A673 (cell line): ENCODE measurements at regions not wholly inside any gene's neighbourhood (a gene's known extent, or its start where the extent isn't known, plus 50 kb on each side); places are given as distances from the start of the nearest gene placed in this dataset.

Source experiments
- BruUV-seq: library from RNA; stranded (reverse); fragments of 400-500 nt; replicated peaks from 2 replicates; lab custom pipeline; 2021; lab: Mats Ljungman, UMichigan
- CTCF ChIA-PET: fragments of 300-600 bp; sonication (Branson Sonifier 250); formaldehyde crosslinking; loops from one replicate; lab custom pipeline; 2022; ENCODE audit warnings: antibody characterized with exemption; lab: Charles Lee
- POLR2A ChIA-PET: fragments of 300-600 bp; sonication (Branson Sonifier 250); formaldehyde crosslinking; loops from one replicate; lab custom pipeline; 2022; ENCODE audit warnings: antibody characterized with exemption; ENCODE audit not compliant: low non-redundant PET; lab: Charles Lee
- DNase-seq: peaks from one replicate; pipeline ENCODE4 v3.0.0-alpha.2; 2015; ENCODE audit warnings: low spot score
- H3K27ac ChIP-seq: fragments of 200-600 bp; sonication (generic); 2 replicates; pipeline ENCODE4 v1.5.1; 2016; ENCODE audit warnings: mixed run types, low read depth, mild to moderate bottlenecking, mixed read lengths, antibody characterized with exemption, low read length; ENCODE audit not compliant: poor library complexity, severe bottlenecking
- H3K27me3 ChIP-seq: fragments of 200-600 bp; sonication (generic); replicated peaks from 2 replicates; pipeline ENCODE4 v1.6.1; 2017; ENCODE audit warnings: mixed run types, low read depth, mild to moderate bottlenecking, mixed read lengths, antibody characterized with exemption, low read length; ENCODE audit not compliant: insufficient read depth, poor library complexity
- H3K36me3 ChIP-seq: fragments of 200-600 bp; sonication (generic); 2 replicates; pipeline ENCODE4 v1.6.1; 2016; ENCODE audit warnings: mixed run types, mild to moderate bottlenecking, mixed read lengths, antibody characterized with exemption, low read length; ENCODE audit not compliant: insufficient read depth, poor library complexity, severe bottlenecking
- H3K4me1 ChIP-seq: fragments of 200-600 bp; sonication (generic); 2 replicates; pipeline ENCODE4 v1.6.1; 2017; ENCODE audit warnings: mixed run types, mild to moderate bottlenecking, mixed read lengths, antibody characterized with exemption, low read length; ENCODE audit not compliant: insufficient read depth, poor library complexity, severe bottlenecking
- H3K4me3 ChIP-seq: fragments of 200-600 bp; sonication (generic); 2 replicates; pipeline ENCODE4 v1.5.1; 2016; ENCODE audit warnings: low read depth, mixed run types, mild to moderate bottlenecking, mixed read lengths, low read length; ENCODE audit not compliant: poor library complexity, severe bottlenecking
- H3K9me3 ChIP-seq: fragments of 200-600 bp; sonication (generic); 2 replicates; pipeline ENCODE4 v1.6.1; 2016; ENCODE audit warnings: mixed run types, low read depth, mild to moderate bottlenecking, mixed read lengths, antibody characterized with exemption, low read length; ENCODE audit not compliant: poor library complexity, severe bottlenecking
- EZH2 ChIP-seq: fragments of 200-600 bp; sonication (generic); IDR thresholded peaks from 2 replicates; pipeline ENCODE4 v1.6.1; 2017; ENCODE audit warnings: borderline replicate concordance, low read depth, mild to moderate bottlenecking, mixed read lengths, antibody characterized with exemption, low read length; ENCODE audit not compliant: poor library complexity, severe bottlenecking
- intact Hi-C: fragments of 100-400 bp; cut with micrococcal nuclease; formaldehyde crosslinking; loops from one replicate; pipeline ENCODE4 v1.10.0; 2022; ENCODE audit not compliant: unreplicated experiment
- TF ChIP-seq, protein P1 (sequence below): fragments of 300-800, 200-600 bp; sonication (generic); conservative IDR thresholded peaks from 2 replicates; pipeline ENCODE4 v1.5.1; 2017; ENCODE audit warnings: low read depth, mild to moderate bottlenecking, antibody characterized with exemption, low read length, moderate library complexity, mixed read lengths

DNA sequence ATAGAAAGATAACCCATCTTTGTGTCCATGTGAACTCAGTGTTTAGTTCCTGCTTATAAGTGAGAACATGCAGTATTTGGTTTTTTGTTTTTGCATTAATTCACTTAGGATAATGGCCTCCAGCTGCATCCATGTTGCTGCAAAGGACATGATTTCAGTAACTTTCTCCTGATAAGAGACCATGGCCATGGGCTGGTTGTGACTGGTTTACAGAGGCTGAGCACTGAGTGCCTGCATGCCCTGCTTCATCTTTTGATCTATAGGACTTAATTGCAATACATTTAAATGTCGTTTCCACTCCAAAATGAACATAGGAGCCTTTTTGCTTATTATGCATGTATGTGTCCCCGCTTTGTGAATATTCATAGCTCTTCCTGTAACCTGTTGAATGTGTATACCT, 101.3 kb upstream of the IGFBP3 start:
- BruUV-seq: no TSS peak
- Histone ChIP-seq H3K27me3 (peaks cover 6% of the 10 kb centered on the region), H3K27ac (no peak overlapping the region), H3K36me3 (no peaks in the 10 kb centered on the region), H3K4me1 (no peaks in the 10 kb centered on the region), H3K9me3 (no peaks in the 10 kb centered on the region), H3K4me3 (no peak overlapping the region)
- no peak for DNase-seq
- TF ChIP-seq, protein P1, sequence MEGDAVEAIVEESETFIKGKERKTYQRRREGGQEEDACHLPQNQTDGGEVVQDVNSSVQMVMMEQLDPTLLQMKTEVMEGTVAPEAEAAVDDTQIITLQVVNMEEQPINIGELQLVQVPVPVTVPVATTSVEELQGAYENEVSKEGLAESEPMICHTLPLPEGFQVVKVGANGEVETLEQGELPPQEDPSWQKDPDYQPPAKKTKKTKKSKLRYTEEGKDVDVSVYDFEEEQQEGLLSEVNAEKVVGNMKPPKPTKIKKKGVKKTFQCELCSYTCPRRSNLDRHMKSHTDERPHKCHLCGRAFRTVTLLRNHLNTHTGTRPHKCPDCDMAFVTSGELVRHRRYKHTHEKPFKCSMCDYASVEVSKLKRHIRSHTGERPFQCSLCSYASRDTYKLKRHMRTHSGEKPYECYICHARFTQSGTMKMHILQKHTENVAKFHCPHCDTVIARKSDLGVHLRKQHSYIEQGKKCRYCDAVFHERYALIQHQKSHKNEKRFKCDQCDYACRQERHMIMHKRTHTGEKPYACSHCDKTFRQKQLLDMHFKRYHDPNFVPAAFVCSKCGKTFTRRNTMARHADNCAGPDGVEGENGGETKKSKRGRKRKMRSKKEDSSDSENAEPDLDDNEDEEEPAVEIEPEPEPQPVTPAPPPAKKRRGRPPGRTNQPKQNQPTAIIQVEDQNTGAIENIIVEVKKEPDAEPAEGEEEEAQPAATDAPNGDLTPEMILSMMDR: no peak
- TF ChIP-seq EZH2: no peak
- CTCF ChIA-PET: no interaction called here
- POLR2A ChIA-PET: no interaction called here
- intact Hi-C loops: no loop called here

DNA sequence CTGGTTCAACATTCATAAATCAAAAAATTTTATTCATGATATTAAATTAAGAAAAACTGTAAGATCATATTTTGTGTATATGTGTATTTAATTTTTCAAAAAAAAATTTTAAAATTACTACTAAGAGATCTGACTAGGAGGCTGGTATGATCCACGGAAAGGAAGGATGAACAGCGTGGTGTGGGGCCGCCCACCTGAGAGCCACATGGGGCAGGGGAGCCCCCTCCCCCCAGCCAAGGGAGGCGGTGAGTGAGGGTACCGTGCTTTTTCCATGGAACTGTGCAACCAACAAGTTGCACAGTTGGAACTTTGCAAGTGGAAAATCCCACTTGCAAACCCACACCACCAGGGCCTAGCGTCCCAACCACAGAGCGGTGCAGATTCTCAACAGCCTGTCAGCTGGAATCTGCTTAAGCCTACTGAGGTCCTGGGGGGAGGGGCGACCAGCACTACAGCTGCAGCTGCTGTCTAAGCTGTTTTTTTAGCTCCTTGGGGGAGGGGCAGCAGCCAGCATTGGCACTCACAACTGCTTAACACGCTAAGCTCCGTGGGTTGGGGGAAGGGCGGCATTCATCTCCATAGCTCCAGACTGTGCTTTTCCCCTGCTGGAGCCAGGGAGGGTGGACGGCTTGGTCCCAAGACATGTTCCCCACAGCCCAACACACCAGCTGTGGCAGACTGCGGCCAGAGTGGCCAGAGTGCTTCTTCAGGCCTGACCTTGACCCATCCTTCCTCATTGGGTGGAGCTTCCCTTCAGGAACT, 94.2 kb upstream of the IGFBP3 start:
- Histone ChIP-seq H3K9me3 (no peaks in the 10 kb centered on the region), H3K27ac (no peak overlapping the region), H3K4me1 (no peaks in the 10 kb centered on the region), H3K27me3 (no peaks in the 10 kb centered on the region), H3K4me3 (no peak overlapping the region), H3K36me3 (no peaks in the 10 kb centered on the region)
- no TSS peak for BruUV-seq
- peak; percentile 16 for DNase-seq
- POLR2A ChIA-PET: no interaction called here
- CTCF ChIA-PET: no interaction called here
- intact Hi-C loops: no loop called here
- TF ChIP-seq, protein P1: no peak
- no peak for TF ChIP-seq EZH2

DNA sequence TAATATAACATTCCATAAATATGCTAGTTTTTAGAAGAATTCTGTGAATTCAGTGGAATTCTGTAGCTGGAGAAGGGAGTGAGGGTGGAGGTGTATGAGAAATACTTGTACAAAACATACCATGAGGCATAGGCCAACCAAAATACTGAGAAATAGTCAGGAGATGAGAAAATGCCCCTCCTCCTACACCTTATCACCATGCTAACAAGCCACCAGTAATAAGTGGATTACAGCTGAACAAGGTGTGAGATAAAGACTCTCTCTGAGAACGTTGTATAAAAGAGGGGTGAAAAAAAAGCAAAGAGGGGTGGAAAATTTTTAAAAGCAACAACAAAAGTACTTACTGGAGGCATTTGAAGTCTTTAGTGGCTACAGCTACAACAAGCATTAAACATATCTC, 90.4 kb upstream of the IGFBP3 start:
- intact Hi-C loops: no loop called here
- no peaks in the 10 kb centered on the region for H3K36me3 ChIP-seq
- no peak for DNase-seq
- POLR2A ChIA-PET: no interaction called here
- no peak for TF ChIP-seq EZH2
- TF ChIP-seq, protein P1: no peak
- no peak overlapping the region for H3K27ac ChIP-seq
- CTCF ChIA-PET: no interaction called here
- no TSS peak for BruUV-seq
- H3K4me1 ChIP-seq: no peaks in the 10 kb centered on the region
- no peak overlapping the region for H3K4me3 ChIP-seq
- H3K9me3 ChIP-seq: no peaks in the 10 kb centered on the region
- H3K27me3 ChIP-seq: no peaks in the 10 kb centered on the region
